ENCODE measurements at regions not wholly inside any gene's neighbourhood (a gene's known extent, or its start where the extent isn't known, plus 50 kb on each side); places are given as distances from the start of the nearest gene placed in this dataset.

DNA sequence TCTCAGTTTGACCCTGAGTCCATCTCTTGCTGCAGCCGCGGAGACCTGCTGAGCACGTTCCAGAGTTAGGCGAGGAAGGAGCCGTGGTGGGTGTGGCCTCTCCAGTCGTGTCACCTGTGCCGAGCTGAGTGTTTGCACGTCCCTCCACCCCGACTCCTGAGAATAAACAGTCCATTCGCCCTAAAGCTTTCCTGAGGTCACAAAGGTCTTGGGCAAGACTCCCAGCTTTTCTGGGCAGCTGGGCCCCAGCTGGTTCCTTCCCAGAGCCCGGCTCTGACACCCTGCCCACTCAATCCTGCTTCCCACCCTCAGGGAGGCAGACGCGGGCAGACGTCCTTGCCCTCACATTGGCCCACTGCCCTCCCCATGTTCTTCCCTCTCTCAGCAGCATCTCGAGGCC is 142.2 kb downstream of the KCTD15 start:
- Mint-ChIP-seq H3K4me3 (no peak overlapping the region), H3K27me3 (peaks cover 27% of the 10 kb centered on the region), H3K27ac (no peak overlapping the region), H3K36me3 (ENCODE audit: low read depth) (no peaks in the 10 kb centered on the region), H3K4me1 (no peaks in the 10 kb centered on the region)
- no peak for DNase-seq
- no peak for ATAC-seq
- peaks cover 2% of the 10 kb centered on the region for H3K9me3 ChIP-seq (ENCODE audit: control insufficient read depth, low read length, poor library complexity, severe bottlenecking)

DNA sequence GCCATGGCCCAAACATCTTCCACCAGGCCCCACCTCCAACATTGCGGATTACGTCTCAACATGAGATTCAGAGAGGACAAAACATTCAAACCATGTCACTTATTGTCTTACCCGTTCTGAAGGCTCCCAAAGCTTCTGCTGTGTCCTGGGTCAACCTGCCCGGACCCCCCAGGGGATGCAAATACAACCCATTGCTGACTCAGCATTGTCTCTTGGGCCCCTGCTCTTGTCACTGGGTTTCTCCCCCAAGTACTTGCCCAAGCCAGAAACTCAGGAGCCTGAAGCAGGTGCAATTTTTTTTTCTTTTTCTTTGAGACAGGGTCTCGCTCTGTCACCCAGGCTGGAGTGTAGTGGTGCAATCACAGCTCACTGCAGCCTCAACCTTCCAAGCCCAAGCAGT is 144.5 kb downstream of the KCTD15 start:
- H3K36me3 Mint-ChIP-seq (ENCODE audit: low read depth), result no peaks in the 10 kb centered on the region
- H3K27ac Mint-ChIP-seq, result no peak overlapping the region
- no peaks in the 10 kb centered on the region for H3K4me1 Mint-ChIP-seq
- no peak for DNase-seq
- H3K4me3 Mint-ChIP-seq, result no peak overlapping the region
- H3K9me3 ChIP-seq (ENCODE audit: control insufficient read depth, low read length, poor library complexity, severe bottlenecking), result no peaks in the 10 kb centered on the region
- ATAC-seq, result no peak
- H3K27me3 Mint-ChIP-seq, result peaks cover 17% of the 10 kb centered on the region

DNA sequence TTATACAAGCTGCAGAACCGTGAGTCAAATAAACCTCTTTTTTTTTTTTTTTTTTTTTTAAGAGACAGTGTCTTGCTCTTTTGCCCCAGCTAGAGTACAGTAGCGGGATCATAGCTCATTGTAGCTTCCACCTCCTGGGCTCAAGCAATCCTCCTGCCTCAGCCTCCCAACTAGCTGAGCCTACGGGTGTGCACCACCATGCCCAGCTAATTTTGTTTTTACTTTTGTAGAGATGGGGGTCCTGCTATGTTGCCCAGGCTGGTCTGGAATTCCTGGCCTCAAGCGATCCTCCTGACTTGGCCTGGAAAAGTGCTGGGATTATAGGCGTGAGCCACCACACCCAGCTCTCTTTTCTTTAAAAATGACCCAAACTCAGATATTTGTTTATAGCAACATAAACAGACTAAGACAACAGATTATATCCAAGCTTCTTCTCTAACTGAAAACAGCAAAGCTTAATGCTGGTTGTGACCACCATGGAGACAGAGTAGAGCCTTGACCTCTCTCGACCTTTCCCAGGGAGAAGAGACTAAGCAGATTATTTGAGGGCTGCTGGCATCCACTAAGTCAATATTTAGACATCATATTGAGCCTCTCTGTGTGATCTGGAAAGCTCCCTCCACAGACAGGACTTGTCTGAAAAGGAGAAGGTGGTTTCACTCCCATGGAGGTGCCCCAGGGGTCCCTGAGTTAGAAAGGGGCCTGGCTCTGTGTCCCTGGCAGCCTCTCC is 150.0 kb downstream of the KCTD15 start:
- H3K36me3 Mint-ChIP-seq (ENCODE audit: low read depth), result no peaks in the 10 kb centered on the region
- H3K4me1 Mint-ChIP-seq, result peaks cover 2% of the 10 kb centered on the region
- H3K27ac Mint-ChIP-seq, result no peak overlapping the region
- ATAC-seq (no peak), DNase-seq (no peak)
- no peak overlapping the region for H3K4me3 Mint-ChIP-seq
- H3K9me3 ChIP-seq (ENCODE audit: control insufficient read depth, low read length, poor library complexity, severe bottlenecking), result no peaks in the 10 kb centered on the region
- H3K27me3 Mint-ChIP-seq, result peaks cover 27% of the 10 kb centered on the region

DNA sequence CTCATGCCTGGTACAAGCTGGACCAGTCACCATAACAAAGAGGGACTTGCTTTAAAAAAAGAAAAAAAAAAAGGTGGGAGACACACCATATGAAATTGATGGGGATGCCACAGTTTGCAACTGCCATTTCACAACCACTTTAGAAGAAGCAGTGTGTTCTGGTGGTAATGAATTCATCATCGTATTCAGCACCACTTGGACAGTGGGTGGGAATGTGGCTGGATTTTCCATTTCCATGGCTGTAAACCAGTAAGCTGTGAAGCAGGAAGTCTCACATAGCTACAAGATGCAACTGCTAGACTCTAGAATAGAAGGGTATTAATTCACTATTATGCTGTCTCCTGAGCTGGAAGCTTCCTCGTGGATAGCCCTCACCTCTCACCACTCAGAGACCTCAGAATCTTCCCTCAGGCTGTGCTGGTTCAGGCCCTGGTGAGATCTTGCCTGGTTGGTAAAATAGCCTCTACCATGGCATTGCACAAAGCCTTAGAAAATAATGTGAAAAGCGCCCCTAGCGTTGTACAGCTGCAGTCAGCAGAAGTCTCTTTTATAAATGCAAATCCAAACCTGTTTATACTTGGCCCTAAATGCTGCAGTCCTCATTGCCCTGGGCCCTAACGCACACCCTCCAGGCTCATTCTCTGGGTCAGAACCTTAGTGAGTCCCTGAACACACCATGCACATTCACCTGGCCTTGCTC is 150.7 kb downstream of the KCTD15 start:
- Mint-ChIP-seq H3K27ac (no peak overlapping the region), H3K36me3 (ENCODE audit: low read depth) (no peaks in the 10 kb centered on the region), H3K4me3 (no peak overlapping the region)

DNA sequence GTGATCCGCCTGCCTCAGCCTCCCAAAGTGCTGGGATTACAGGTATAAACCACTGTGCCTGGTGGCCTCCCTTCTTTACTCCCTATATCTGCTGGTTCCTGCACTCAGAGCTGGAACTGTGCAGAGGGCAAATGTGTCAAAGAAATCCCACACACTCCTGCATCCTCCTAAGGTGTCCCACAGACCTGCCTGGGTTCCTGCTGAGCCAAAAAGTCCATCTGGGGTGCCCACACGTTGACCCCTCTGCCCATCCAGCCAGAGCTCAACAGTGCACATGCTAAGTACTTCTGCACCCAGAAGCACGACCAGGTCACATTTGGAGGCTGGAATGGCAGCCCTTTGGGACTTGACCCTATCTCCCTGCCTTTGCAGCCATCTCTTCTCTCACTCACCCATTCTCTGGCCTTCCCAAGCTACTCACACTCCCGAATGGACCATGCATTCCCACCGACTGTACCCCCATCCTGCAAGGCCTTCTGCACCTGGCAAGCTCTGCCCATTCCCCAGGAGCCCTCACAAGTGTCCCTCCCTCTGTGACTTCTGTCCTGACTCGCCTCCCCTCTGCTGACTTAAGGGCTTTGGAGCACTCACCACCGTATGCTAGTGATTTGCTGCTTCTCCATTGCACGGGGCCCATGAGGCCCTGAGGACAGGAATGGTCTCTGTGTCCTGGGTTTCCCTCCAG is 152.1 kb downstream of the KCTD15 start:
- H3K9me3 ChIP-seq (ENCODE audit: control insufficient read depth, low read length, poor library complexity, severe bottlenecking), result no peaks in the 10 kb centered on the region
- DNase-seq, result no peak
- Mint-ChIP-seq H3K4me1 (peaks cover 4% of the 10 kb centered on the region), H3K27ac (no peak overlapping the region), H3K27me3 (peaks cover 27% of the 10 kb centered on the region), H3K36me3 (ENCODE audit: low read depth) (no peaks in the 10 kb centered on the region), H3K4me3 (no peak overlapping the region)
- ATAC-seq, result no peak

More for the DNA sequence above, 150.7 kb downstream of the KCTD15 start:
- no peaks in the 10 kb centered on the region for H3K9me3 ChIP-seq (ENCODE audit: control insufficient read depth, low read length, poor library complexity, severe bottlenecking)
- no peak for ATAC-seq
- no peak for DNase-seq
- Mint-ChIP-seq H3K27me3 (peaks cover 26% of the 10 kb centered on the region), H3K4me1 (peaks cover 2% of the 10 kb centered on the region)

DNA sequence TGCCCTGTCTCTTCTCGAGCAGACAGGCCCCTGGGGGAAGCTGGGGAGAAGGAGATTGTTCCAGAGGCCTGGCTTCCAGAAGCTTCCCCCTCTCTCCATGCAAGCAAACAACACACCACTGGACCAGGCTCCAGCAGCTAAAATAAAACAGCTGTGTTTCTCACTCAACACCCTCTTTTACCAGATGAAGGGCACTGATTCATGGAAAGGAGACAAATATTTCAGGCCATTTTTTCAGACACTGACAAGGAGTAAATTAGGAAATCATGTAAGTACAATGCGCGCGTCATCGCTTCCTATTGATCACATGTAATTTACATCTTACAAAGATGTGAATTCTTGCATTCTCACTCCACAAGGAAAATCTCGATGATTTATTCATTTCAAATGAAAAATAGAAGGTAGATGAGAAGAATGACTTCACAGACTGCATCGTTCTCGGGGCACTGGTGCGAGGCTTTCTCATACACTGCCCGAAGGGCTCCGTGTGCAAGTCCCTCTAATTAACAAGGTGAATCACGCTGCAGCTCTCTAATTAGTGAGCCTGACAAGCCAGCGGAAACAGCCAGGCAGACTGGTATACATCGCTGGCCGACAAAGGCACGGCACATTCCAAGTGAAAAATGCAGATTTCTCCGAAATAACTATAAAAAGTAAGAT is 153.6 kb downstream of the KCTD15 start:
- H3K4me1 Mint-ChIP-seq, result peaks cover 4% of the 10 kb centered on the region
- no peak overlapping the region for H3K27ac Mint-ChIP-seq
- ATAC-seq, result no peak
- H3K9me3 ChIP-seq (ENCODE audit: control insufficient read depth, low read length, poor library complexity, severe bottlenecking), result no peaks in the 10 kb centered on the region
- no peaks in the 10 kb centered on the region for H3K36me3 Mint-ChIP-seq (ENCODE audit: low read depth)
- H3K4me3 Mint-ChIP-seq, result no peak overlapping the region
- no peak for DNase-seq
- H3K27me3 Mint-ChIP-seq, result peaks cover 38% of the 10 kb centered on the region

DNA sequence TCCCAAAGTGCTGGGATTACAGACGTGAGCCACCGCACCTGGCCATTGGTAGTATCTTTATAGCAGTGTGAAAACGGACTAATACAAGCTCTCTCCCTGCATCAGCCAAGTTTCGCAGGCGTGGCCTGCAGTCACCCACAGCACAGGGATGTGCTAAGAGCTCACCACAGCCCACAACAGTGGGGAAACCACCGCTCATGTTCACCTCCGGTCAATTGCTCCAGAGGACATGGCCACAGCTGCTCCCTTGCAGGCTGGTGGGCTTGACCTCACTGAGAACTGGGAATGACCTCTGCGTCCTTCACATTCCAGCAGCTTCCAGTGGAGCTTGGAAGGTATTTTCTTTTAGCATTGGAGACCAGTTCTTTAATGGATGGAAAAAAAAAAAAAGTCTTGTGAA is 156.4 kb downstream of the KCTD15 start:
- DNase-seq (no peak), ATAC-seq (no peak)
- Mint-ChIP-seq H3K27ac (no peak overlapping the region), H3K4me3 (no peak overlapping the region), H3K36me3 (ENCODE audit: low read depth) (no peaks in the 10 kb centered on the region), H3K4me1 (peaks cover 2% of the 10 kb centered on the region), H3K27me3 (peaks cover 43% of the 10 kb centered on the region)
- no peaks in the 10 kb centered on the region for H3K9me3 ChIP-seq (ENCODE audit: control insufficient read depth, low read length, poor library complexity, severe bottlenecking)

DNA sequence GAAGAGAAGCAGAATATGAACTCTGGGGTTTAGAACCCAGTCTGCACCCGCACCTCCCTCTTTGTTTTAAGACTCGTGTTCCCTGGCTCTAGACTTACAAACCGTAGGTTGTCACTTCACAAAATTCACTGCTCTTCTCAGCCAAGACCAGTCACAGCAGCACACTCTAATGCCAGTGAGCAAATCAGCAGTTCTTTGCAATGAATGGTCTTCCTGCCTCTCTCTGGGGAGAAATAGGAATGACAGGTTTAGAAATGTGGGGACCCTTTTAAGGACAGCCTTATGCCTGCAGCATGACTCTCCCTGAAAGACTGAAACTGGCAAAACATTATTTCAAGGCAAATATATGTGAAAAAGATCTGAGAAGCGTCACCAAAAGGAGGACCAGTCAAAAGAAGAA is 156.9 kb downstream of the KCTD15 start:
- peaks cover 42% of the 10 kb centered on the region for H3K27me3 Mint-ChIP-seq
- H3K27ac Mint-ChIP-seq, result no peak overlapping the region
- H3K4me3 Mint-ChIP-seq, result no peak overlapping the region
- H3K36me3 Mint-ChIP-seq (ENCODE audit: low read depth), result no peaks in the 10 kb centered on the region
- DNase-seq (no peak), ATAC-seq (no peak)
- no peaks in the 10 kb centered on the region for H3K9me3 ChIP-seq (ENCODE audit: control insufficient read depth, low read length, poor library complexity, severe bottlenecking)
- H3K4me1 Mint-ChIP-seq, result peaks cover 2% of the 10 kb centered on the region

DNA sequence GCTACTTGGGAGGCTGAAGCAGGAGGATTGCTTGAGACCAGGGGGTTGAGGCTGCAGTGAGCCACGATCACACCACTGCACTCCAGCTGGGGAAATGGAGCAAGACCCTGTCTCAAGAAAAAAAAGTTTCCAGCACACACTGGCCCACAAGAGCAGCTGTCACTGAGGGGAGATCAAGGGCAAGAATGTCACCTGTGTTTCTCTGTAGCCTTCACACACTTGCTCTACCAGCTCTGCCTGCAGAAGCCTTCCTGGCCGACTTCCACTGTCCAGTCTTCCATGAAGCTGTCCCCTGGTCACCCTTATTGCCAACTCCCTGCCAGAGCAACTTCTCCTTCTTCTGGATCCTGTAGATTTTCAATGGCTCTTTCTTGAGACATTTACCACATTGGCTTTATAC is 158.0 kb downstream of the KCTD15 start:
- H3K9me3 ChIP-seq (ENCODE audit: control insufficient read depth, low read length, poor library complexity, severe bottlenecking), result no peaks in the 10 kb centered on the region
- peaks cover 2% of the 10 kb centered on the region for H3K4me1 Mint-ChIP-seq
- DNase-seq (no peak), ATAC-seq (no peak)
- no peak overlapping the region for H3K27ac Mint-ChIP-seq
- no peak overlapping the region for H3K4me3 Mint-ChIP-seq
- H3K27me3 Mint-ChIP-seq, result peaks cover 38% of the 10 kb centered on the region
- no peaks in the 10 kb centered on the region for H3K36me3 Mint-ChIP-seq (ENCODE audit: low read depth)

DNA sequence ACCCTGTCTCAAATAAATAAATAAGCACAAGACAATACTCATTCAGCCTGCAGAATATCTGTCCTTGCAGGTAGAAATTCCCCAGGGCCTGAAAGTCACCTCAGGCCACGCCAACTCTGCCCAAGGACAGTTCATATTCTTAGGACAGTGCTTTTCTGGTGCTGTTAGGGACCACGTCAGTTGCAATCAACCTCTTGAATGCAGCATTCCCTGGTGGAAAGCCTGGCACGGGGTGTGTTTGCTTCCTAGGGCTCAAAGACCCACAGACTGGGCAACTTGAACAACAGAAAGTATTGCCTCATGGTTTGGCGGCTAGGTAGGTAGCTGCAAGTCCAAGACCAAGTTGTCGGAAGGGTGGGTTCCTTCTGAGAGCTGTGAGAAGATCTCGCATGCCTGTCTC is 160.3 kb downstream of the KCTD15 start:
- H3K27me3 Mint-ChIP-seq, result peaks cover 56% of the 10 kb centered on the region
- H3K9me3 ChIP-seq (ENCODE audit: control insufficient read depth, low read length, poor library complexity, severe bottlenecking), result no peaks in the 10 kb centered on the region
- ATAC-seq (no peak), DNase-seq (no peak)
- H3K4me1 Mint-ChIP-seq, result peaks cover 2% of the 10 kb centered on the region
- H3K4me3 Mint-ChIP-seq, result no peak overlapping the region
- no peaks in the 10 kb centered on the region for H3K36me3 Mint-ChIP-seq (ENCODE audit: low read depth)
- H3K27ac Mint-ChIP-seq, result no peak overlapping the region

DNA sequence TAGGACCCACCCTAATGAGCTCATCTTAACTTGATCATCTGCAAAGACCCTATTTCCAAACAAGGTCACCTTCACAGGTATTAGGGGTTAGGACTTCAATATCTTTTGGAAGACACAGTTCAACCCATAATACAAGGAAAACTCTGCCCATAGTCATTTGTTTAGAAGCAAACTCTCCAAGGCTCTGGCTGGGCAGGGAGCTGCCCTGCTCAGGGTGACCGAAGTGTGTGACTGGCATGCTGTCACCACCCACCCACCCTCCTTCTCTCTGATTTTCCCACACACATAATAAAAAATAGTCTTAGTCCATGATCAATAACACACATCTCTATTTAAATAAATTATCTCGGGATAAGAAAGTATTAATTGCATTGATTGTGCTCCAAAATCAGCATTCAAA is 161.1 kb downstream of the KCTD15 start:
- Mint-ChIP-seq H3K4me3 (no peak overlapping the region), H3K27ac (no peak overlapping the region), H3K4me1 (peaks cover 2% of the 10 kb centered on the region), H3K27me3 (peaks cover 55% of the 10 kb centered on the region), H3K36me3 (ENCODE audit: low read depth) (no peaks in the 10 kb centered on the region)
- no peak for DNase-seq
- no peaks in the 10 kb centered on the region for H3K9me3 ChIP-seq (ENCODE audit: control insufficient read depth, low read length, poor library complexity, severe bottlenecking)
- ATAC-seq, result no peak

DNA sequence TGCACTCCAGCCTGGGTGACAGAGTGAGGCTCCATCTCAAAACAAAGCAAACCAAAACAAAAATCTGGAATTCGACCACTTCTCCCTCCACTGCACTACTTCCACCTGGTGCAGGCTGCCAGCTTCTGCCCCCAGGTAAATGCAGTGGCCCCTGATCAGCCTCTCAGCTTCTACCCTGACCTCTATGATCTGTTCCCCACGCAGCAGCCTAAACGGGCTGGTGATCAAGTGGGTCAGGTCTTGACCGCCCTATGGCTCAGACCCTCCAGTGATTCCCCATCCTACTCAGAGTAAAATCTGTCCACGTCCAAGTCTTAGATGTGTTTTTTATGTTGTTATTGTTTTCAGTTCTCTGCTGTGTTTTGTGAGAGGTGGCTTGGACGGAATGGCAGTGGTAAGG is 163.9 kb downstream of the KCTD15 start:
- Mint-ChIP-seq H3K4me1 (no peaks in the 10 kb centered on the region), H3K36me3 (ENCODE audit: low read depth) (no peaks in the 10 kb centered on the region), H3K27me3 (peaks cover 36% of the 10 kb centered on the region), H3K4me3 (no peak overlapping the region), H3K27ac (no peak overlapping the region)
- H3K9me3 ChIP-seq (ENCODE audit: control insufficient read depth, low read length, poor library complexity, severe bottlenecking), result no peaks in the 10 kb centered on the region
- DNase-seq, result no peak
- ATAC-seq, result no peak

DNA sequence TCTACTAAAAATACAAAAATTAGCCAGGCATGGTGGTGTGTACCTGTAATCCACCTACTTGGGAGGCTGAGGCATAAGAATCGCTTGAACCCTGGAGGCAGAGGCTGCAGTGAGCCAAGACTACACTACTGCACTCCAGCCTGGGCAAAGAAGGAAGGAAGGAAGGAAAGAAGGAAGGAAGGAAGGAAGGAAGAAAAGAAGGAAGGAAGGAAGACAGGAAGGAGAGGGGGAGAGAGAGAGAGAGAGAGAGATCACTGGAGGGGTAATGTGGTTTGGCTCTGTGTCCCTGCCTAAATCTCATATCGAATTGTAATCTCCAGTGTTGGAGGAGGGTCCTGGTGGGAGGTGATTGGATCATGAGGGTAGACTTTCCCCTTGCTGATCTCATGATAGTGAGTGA is 165.5 kb downstream of the KCTD15 start:
- no peak for ATAC-seq
- DNase-seq, result no peak
- no peak overlapping the region for H3K4me3 Mint-ChIP-seq
- no peak overlapping the region for H3K27ac Mint-ChIP-seq
- H3K9me3 ChIP-seq (ENCODE audit: control insufficient read depth, low read length, poor library complexity, severe bottlenecking), result no peaks in the 10 kb centered on the region
- H3K36me3 Mint-ChIP-seq (ENCODE audit: low read depth), result no peaks in the 10 kb centered on the region
- H3K27me3 Mint-ChIP-seq, result peaks cover 36% of the 10 kb centered on the region
- no peaks in the 10 kb centered on the region for H3K4me1 Mint-ChIP-seq

Measured in T-helper 17 cell (primary cell).